Activated CD4-positive, alpha-beta memory T cell treated with anti-CD3 and anti-CD28 coated beads, Interleukin-2, amount 10 ng/mL, durations not matched to agents 7 days and 5 days (primary cell): ENCODE measurements at regions not wholly inside any gene's neighbourhood (a gene's known extent, or its start where the extent isn't known, plus 50 kb on each side); places are given as distances from the start of the nearest gene placed in this dataset.
"Not testable (repeated sequence)": the region's sequence is repeated elsewhere in the genome, so short reads cannot be mapped to it uniquely, and the experiment has no call there.

Source experiments
- CTCF ChIA-PET: fragments of 350-600 bp; sonication (Branson Sonifier 250); formaldehyde crosslinking; loops from one replicate; lab custom pipeline; 2021; ENCODE audit warnings: antibody characterized with exemption, inconsistent platforms; lab: Charles Lee
- POLR2A ChIA-PET: fragments of 350-600 bp; sonication (Branson Sonifier 250); formaldehyde crosslinking; loops from one replicate; lab custom pipeline; 2021; ENCODE audit warnings: antibody characterized with exemption; lab: Charles Lee
- DNase-seq: peaks from one replicate; pipeline ENCODE4 v3.0.0-alpha.2; 2020
- H3K27ac Mint-ChIP-seq: one replicate; pipeline ENCODE4 v1.8.0; 2021; ENCODE audit warnings: mild to moderate bottlenecking, mixed read lengths
- H3K27me3 Mint-ChIP-seq: one replicate; pipeline ENCODE4 v1.8.0; 2021; ENCODE audit warnings: mixed read lengths
- H3K36me3 Mint-ChIP-seq: one replicate; pipeline ENCODE4 v1.8.0; 2021; ENCODE audit warnings: low read depth, mixed read lengths
- H3K4me1 Mint-ChIP-seq: one replicate; pipeline ENCODE4 v1.8.0; 2021; ENCODE audit warnings: mixed read lengths
- H3K4me3 Mint-ChIP-seq: one replicate; pipeline ENCODE4 v1.8.0; 2021; ENCODE audit warnings: mild to moderate bottlenecking, mixed read lengths
- H3K9me3 Mint-ChIP-seq: one replicate; pipeline ENCODE4 v1.8.0; 2021; ENCODE audit warnings: mixed read lengths

DNA sequence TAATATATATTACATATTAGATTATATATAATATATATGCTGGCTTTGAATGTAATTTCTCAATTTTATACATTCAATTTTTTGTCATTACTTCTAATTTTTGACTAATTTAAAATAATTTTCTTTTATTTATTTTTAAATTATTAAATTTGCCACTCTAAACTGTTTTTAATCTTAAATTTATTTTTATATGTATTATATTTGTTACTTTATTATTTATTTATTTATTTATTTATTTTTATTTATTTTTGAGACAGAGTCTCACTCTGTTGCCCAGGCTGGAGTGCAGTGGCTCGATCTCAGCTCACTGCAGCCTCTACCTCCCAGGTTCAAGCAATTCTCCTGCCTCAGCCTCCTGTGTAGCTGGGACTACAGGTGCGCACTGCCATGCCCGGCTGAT is 473.0 kb downstream of the PLOD2 start:
- H3K9me3 Mint-ChIP-seq, DNase-seq, H3K27ac Mint-ChIP-seq, H3K4me3 Mint-ChIP-seq, POLR2A ChIA-PET, CTCF ChIA-PET, H3K36me3 Mint-ChIP-seq, H3K27me3 Mint-ChIP-seq, H3K4me1 Mint-ChIP-seq: not testable (repeated sequence)

DNA sequence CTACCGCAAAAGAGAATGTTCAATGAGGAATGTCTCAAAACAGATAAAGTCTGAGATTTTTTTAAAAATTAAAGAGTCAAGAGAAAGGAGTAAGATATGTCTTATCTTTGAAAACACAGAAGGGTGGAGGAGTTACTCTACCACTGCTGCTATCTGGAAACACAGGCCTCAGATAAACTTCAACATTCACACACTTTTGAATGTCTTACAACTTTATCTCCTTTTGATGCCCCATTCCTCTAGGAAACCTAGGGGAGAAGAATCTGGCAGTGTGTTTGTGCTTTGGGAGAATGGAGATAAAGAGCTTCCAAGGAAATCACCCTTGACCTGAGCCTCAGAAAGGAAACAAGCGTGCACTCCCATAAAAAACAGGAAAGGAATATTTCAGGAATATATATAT is 468.2 kb downstream of the PLOD2 start:
- Mint-ChIP-seq H3K9me3 (no peaks in the 10 kb centered on the region), H3K36me3 (no peaks in the 10 kb centered on the region), H3K4me3 (no peak overlapping the region), H3K4me1 (no peaks in the 10 kb centered on the region), H3K27me3 (no peaks in the 10 kb centered on the region), H3K27ac (no peak overlapping the region)
- POLR2A ChIA-PET, result no interaction called here
- CTCF ChIA-PET, result no interaction called here
- DNase-seq, result no peak

DNA sequence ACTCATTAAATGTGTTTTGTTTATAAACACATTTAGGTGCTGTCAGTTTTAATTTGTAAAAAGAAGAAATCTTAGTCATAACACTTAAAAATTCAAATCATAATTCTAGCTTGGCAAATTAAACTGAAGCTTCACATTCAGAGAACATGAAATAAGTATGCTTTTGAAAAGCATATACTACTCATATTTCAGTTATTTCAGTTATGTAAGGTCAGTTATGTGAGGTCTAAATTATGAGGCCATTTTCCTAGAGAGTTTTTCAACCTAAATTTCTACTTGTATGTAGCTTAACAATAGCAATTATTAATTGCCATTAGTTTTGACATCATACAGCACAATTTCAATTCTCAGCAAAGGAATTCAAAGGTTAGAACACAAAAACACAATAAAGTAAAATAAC is 465.0 kb downstream of the PLOD2 start:
- no peak for DNase-seq
- no peaks in the 10 kb centered on the region for H3K4me1 Mint-ChIP-seq
- H3K36me3 Mint-ChIP-seq, result no peaks in the 10 kb centered on the region
- H3K4me3 Mint-ChIP-seq, result no peak overlapping the region
- no peak overlapping the region for H3K27ac Mint-ChIP-seq
- ChIA-PET CTCF (no interaction called here), POLR2A (no interaction called here)
- H3K9me3 Mint-ChIP-seq, result no peaks in the 10 kb centered on the region
- no peaks in the 10 kb centered on the region for H3K27me3 Mint-ChIP-seq

DNA sequence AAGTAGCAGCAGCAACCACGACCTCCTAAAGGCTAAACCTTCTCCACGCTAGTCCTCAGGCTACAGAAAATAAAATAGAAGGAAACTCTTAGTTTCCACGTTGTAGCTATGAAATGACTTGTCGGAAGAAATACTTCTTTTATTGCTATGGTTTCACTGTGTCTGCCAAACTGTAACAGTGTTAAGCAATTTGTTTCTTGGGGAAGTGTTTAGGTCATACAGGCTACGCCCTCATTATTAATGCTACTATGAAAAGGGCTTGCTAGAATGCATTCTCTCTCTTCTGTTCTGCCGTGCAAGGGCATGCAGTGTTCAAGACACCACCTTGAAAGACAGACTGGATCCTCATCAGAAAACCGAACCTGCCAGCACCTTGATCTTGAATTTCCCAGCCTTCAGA is 462.7 kb downstream of the PLOD2 start:
- H3K27ac Mint-ChIP-seq, result no peak overlapping the region
- no peaks in the 10 kb centered on the region for H3K9me3 Mint-ChIP-seq
- H3K36me3 Mint-ChIP-seq, result no peaks in the 10 kb centered on the region
- ChIA-PET POLR2A (no interaction called here), CTCF (no interaction called here)
- H3K4me3 Mint-ChIP-seq, result no peak overlapping the region
- no peak for DNase-seq
- H3K27me3 Mint-ChIP-seq, result no peaks in the 10 kb centered on the region
- H3K4me1 Mint-ChIP-seq, result no peaks in the 10 kb centered on the region

DNA sequence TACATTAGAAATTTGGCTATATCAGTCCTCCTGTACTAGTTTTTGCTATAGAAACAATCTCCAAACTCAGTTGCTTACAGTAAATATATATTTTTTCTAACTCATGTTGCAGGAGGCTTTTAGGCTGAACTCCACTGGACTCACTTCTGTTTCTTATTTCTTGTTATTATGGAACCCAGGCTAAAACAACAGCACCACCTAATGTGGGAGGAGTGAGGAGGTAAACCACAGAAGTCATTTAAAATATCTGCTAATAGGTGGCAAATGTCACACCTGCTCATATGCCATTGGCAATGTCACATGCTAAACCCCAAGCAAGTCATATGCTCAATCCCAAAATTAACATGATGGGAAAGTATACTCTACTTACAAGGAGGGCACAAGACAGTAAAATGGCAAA is 462.2 kb downstream of the PLOD2 start:
- ChIA-PET CTCF (no interaction called here), POLR2A (no interaction called here)
- Mint-ChIP-seq H3K4me3 (no peak overlapping the region), H3K36me3 (no peaks in the 10 kb centered on the region), H3K27me3 (no peaks in the 10 kb centered on the region), H3K9me3 (no peaks in the 10 kb centered on the region), H3K27ac (no peak overlapping the region), H3K4me1 (no peaks in the 10 kb centered on the region)
- no peak for DNase-seq

DNA sequence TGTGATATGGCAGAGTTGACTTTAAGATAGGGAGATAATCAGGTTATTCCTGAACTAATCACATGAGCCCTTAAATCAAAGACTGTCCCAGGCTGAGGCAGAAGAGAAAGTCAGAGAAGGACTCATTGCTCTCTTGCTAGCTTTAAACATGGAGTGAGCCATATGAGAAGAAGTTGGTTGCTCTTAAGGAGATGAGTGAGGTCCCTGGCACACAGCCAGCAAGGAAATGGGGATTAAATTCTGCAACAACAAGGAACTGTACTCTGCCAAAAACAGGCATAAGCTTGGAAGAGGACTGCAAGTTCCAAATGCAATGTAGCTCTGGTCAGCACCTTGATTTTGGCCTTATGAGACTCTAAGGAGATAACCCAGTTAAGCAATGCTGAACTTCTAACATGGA is 457.0 kb downstream of the PLOD2 start:
- ChIA-PET CTCF (no interaction called here), POLR2A (no interaction called here)
- DNase-seq, result no peak
- Mint-ChIP-seq H3K9me3 (no peaks in the 10 kb centered on the region), H3K36me3 (no peaks in the 10 kb centered on the region), H3K4me3 (no peak overlapping the region), H3K4me1 (no peaks in the 10 kb centered on the region), H3K27me3 (no peaks in the 10 kb centered on the region), H3K27ac (no peak overlapping the region)

DNA sequence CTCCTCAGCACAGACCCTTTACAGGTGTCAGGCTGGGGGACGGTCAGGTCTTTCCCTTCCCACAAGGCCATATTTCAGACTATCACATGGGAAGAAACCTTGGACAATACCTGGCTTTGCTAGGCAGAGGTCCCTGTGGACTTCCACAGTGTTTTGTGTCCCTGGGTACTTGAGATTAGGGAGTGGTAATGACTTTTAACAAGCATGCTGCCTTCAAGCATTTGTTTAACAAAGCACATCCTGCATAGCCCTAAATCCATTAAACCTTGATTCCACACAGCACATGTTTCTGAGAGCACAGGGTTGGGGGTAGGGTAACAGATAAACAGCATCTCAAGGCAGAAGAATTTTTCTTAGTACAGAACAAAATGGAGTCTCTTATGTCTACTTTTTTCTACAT is 451.2 kb downstream of the PLOD2 start:
- H3K27me3 Mint-ChIP-seq, CTCF ChIA-PET, DNase-seq, H3K36me3 Mint-ChIP-seq, POLR2A ChIA-PET, H3K4me1 Mint-ChIP-seq, H3K9me3 Mint-ChIP-seq, H3K4me3 Mint-ChIP-seq, H3K27ac Mint-ChIP-seq: not testable (repeated sequence)

DNA sequence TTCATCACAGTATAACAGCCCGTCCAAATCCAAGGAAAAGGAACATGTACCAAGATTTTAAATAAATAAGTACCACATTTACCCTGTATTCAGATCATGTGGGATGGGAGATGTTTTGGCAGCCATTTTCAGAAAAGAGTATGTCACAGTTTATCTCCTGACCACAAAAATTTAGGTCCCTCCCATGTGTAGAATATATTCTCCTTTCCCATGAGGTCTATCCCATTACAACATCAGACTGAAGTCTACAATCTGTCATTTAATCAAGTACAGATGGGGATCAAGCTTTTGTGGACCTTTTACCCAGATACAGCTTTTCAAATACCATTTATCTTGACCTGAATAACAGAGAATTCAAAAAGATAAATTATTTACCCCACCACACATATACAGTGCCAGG is 444.5 kb downstream of the PLOD2 start:
- H3K36me3 Mint-ChIP-seq, result no peaks in the 10 kb centered on the region
- ChIA-PET CTCF (no interaction called here), POLR2A (no interaction called here)
- H3K9me3 Mint-ChIP-seq, result peaks cover 3% of the 10 kb centered on the region
- no peaks in the 10 kb centered on the region for H3K27me3 Mint-ChIP-seq
- no peaks in the 10 kb centered on the region for H3K4me1 Mint-ChIP-seq
- no peak overlapping the region for H3K4me3 Mint-ChIP-seq
- DNase-seq, result no peak
- no peak overlapping the region for H3K27ac Mint-ChIP-seq

DNA sequence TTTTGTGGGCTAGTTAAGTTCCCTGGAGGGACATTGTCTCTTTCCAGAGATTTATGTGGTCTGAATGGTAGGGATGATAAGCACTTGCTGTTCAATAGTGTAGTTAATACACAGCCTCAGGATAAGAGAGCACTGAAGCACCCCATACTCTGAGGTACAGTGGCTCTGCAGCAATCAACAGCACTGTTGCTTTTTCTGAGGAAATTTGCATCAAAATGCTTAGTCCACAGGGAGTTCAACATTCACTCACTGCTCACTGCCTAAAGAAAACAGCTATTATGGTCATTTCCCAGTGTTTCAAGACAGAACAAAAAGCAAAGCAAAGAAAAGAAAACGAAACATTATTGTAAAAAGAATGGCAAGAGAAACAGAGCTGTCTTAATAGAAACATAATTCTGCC is 441.9 kb downstream of the PLOD2 start:
- DNase-seq, result no peak
- ChIA-PET CTCF (no interaction called here), POLR2A (no interaction called here)
- H3K27ac Mint-ChIP-seq, result no peak overlapping the region
- H3K4me3 Mint-ChIP-seq, result no peak overlapping the region
- H3K27me3 Mint-ChIP-seq, result no peaks in the 10 kb centered on the region
- H3K9me3 Mint-ChIP-seq, result no peaks in the 10 kb centered on the region
- no peaks in the 10 kb centered on the region for H3K36me3 Mint-ChIP-seq
- H3K4me1 Mint-ChIP-seq, result no peaks in the 10 kb centered on the region

DNA sequence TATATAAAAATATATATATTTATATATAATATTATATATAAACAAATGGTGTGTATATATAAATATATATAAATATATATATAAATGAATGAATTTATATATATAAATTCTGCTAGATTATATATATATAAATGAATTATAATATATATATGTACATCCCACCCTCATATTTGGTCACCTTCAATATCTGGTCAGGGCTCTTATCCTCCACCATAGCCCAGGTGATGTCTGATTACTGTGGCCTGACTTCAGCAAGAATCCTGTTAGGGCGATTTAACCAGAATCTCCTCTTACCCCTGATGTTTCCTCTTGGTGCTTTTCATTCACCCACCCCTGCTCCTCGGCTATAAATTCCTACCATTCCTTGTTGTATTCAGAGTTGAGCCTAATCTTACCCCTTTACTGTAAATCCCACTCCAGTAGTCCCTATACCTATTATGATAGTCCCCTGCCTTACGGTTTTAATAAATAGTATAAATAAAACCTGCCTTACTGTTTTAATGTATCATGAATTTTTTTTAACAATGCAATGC is 439.6 kb downstream of the PLOD2 start:
- H3K27me3 Mint-ChIP-seq, result no peaks in the 10 kb centered on the region
- H3K36me3 Mint-ChIP-seq, result no peaks in the 10 kb centered on the region
- DNase-seq, result no peak
- ChIA-PET POLR2A (no interaction called here), CTCF (no interaction called here)
- no peak overlapping the region for H3K4me3 Mint-ChIP-seq
- H3K4me1 Mint-ChIP-seq, result no peaks in the 10 kb centered on the region
- no peak overlapping the region for H3K27ac Mint-ChIP-seq
- no peaks in the 10 kb centered on the region for H3K9me3 Mint-ChIP-seq

DNA sequence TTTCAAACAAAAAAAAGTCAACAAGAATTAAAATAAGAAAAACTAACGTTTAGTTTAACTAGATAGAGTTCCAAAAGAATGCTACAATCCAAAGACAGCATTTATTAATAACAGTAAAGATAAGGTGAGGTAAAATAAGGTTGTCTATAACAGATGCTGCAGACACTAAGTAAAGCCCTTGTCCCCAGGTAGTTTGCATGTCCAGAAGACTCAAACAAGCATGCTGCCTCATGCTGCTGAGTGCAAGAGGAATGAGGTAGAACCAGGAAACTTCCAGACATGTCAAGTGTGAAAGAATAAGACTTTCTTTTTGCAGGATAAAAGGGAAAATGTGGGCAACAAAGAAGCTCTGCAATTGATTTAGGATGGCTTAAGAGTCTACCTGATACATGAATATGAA is 439.2 kb downstream of the PLOD2 start:
- H3K4me3 Mint-ChIP-seq, result no peak overlapping the region
- H3K4me1 Mint-ChIP-seq, result no peaks in the 10 kb centered on the region
- no peaks in the 10 kb centered on the region for H3K27me3 Mint-ChIP-seq
- no peak for DNase-seq
- no peaks in the 10 kb centered on the region for H3K36me3 Mint-ChIP-seq
- POLR2A ChIA-PET, result no interaction called here
- no peaks in the 10 kb centered on the region for H3K9me3 Mint-ChIP-seq
- H3K27ac Mint-ChIP-seq, result no peak overlapping the region
- CTCF ChIA-PET, result no interaction called here

DNA sequence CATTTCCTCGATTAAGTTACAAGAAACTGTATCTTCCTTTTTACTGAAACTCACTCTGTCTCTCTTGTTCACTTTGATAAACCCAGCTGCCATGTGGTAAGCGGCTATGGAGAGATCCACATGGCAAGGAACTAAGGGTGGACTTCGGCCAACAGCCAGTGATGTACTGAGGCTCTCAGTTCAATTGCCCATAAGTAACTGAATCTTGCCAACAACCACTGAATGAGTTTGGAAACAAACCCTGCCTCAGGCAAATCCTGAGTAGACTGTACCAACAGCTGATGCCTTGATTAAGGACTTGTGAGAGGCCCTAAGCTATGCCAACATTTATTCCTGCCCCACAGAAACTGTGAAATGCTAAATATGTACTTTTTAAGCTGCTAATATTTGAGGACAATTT is 433.5 kb downstream of the PLOD2 start:
- Mint-ChIP-seq H3K36me3 (no peaks in the 10 kb centered on the region), H3K27ac (no peak overlapping the region), H3K27me3 (no peaks in the 10 kb centered on the region), H3K9me3 (no peaks in the 10 kb centered on the region), H3K4me1 (no peaks in the 10 kb centered on the region), H3K4me3 (no peak overlapping the region)
- CTCF ChIA-PET, result no interaction called here
- POLR2A ChIA-PET, result no interaction called here
- DNase-seq, result no peak

DNA sequence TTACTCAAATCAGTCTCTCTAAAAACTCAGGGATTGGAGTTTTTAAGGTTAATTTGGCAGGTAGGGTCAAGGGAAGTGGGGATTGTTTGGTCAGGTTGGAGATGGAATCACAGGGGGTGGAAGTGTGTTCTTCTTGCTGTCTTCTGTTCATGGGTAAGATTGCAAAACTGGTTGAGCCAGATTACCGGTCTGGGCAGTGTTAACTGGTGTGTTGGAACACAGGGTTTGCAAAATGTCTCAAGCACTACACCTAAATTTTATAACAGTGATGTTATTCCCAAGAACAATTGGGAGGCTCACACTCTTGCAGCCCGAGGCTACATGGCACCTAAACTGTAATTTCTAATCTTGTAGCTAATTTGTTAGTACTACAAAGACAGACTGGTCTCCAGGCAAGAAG is 425.4 kb downstream of the PLOD2 start:
- Mint-ChIP-seq H3K27me3 (no peaks in the 10 kb centered on the region), H3K4me3 (no peak overlapping the region), H3K27ac (no peak overlapping the region), H3K4me1 (no peaks in the 10 kb centered on the region), H3K36me3 (no peaks in the 10 kb centered on the region), H3K9me3 (no peaks in the 10 kb centered on the region)
- ChIA-PET CTCF (no interaction called here), POLR2A (no interaction called here)
- DNase-seq, result no peak

DNA sequence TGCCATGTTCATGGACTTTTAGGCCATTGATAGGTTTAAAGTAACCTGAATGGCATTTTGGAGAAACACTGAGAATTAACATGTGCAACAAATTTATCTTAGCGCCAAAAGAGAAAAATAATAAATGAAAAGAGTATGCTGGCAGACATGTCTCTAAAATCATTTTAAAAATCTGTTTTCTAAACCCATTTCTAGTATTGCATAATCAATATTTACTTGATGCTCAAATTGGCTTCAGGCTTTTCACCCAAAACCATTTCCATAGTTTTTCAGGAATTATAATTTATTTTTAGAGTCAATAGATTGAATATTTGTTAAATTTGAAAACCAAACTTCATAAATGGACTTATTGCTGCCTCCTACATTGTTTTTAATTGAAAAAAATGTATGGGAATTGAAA is 423.0 kb downstream of the PLOD2 start:
- no peak for DNase-seq
- H3K36me3 Mint-ChIP-seq, result no peaks in the 10 kb centered on the region
- H3K4me3 Mint-ChIP-seq, result no peak overlapping the region
- H3K27ac Mint-ChIP-seq, result no peak overlapping the region
- POLR2A ChIA-PET, result no interaction called here
- CTCF ChIA-PET, result no interaction called here
- no peaks in the 10 kb centered on the region for H3K27me3 Mint-ChIP-seq
- no peaks in the 10 kb centered on the region for H3K4me1 Mint-ChIP-seq
- H3K9me3 Mint-ChIP-seq, result no peaks in the 10 kb centered on the region

DNA sequence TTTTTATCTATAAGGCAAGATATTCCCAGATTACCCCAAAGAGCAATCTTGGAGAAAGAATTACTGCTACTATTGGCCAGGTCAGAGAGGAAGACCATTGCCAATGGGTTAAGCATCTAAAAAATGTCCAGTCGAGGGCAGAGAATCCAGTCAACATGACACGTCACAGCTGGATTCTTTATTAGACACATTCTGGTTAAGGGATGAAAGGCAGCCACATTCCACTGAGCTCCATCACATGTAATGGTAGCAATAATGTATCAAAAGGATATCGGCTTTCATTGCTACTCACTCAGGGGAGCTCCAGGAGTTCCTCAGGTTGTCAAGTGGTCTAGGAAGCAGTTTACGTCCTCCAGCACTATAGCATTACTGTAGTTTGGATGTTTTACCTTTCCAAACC is 421.1 kb downstream of the PLOD2 start:
- CTCF ChIA-PET, result no interaction called here
- Mint-ChIP-seq H3K4me3 (no peak overlapping the region), H3K9me3 (no peaks in the 10 kb centered on the region)

More for the DNA sequence above, 421.1 kb downstream of the PLOD2 start:
- H3K36me3 Mint-ChIP-seq, result no peaks in the 10 kb centered on the region
- POLR2A ChIA-PET, result no interaction called here
- H3K27ac Mint-ChIP-seq, result no peak overlapping the region
- H3K27me3 Mint-ChIP-seq, result no peaks in the 10 kb centered on the region
- no peak for DNase-seq
- no peaks in the 10 kb centered on the region for H3K4me1 Mint-ChIP-seq
